ENCODE measurements at regions not wholly inside any gene's neighbourhood (a gene's known extent, or its start where the extent isn't known, plus 50 kb on each side); places are given as distances from the start of the nearest gene placed in this dataset.

DNA sequence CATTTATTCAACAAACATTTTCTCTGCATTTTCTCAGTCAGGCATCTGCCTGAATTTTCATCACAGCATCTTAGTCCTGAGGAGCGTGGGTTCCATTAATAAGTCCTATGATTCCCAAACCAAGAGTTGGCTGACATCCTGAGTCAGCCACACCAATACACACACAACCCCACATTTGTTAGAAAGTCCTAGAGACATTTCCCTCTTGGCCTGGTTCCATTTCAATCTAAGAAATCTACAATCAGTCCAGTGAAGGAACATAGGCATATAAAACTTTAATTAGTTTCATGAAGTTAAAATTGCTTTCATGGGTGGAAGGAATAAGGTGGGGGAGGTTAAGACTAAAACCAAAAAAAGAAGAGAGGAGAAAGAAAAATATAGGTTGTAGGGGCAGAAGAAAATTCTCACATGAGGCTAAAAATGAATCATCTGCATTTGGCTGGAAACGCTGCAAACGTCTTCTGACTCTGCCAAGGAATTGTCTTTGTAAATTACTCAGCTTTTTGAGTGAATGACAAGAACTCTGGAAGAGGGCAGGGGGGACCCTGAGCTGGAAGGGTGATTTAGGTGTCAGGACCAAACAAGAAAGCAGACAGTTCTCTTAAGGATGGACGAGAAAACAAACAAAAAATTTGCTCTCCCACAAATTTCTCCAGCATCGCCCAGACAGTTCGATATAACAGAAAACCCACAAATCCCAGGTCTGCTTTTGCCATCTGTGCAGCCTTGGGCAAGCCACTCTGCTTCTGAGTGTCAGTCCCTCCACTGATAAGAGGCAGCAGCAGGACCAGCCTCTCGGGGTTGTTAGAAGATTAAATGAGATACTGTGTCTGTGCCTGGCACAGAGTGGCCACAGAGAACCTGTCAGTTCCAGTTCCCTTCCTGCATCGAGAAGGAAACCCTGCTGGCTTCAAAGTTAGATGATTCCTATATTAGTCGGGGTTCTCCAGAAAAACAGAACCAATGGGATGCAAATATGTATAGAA is 289.7 kb downstream of the CDK5RAP2 start:
- Histone ChIP-seq H3K4me1 (ENCODE audit: insufficient read depth, low read length) (peaks cover 9% of the 10 kb centered on the region), H3K4me2 (ENCODE audit: insufficient read depth, low read length) (peak overlapping the region; percentile 44), H4K20me1 (ENCODE audit: insufficient read depth, low read length) (no peaks in the 10 kb centered on the region), H2AFZ (ENCODE audit: low read length) (no peak overlapping the region), H3K79me2 (ENCODE audit: insufficient read depth, low read length) (no peaks in the 10 kb centered on the region), H3K4me3 (ENCODE audit: insufficient read depth, low read length) (no peak overlapping the region), H3K9me3 (ENCODE audit: low read depth, low read length) (no peaks in the 10 kb centered on the region), H3K27me3 (ENCODE audit: insufficient read depth, low read length) (no peaks in the 10 kb centered on the region), H3K36me3 (ENCODE audit: insufficient read depth, low read length) (no peaks in the 10 kb centered on the region), H3K27ac (ENCODE audit: low read depth, low read length) (no peak overlapping the region)
- TF ChIP-seq, protein P1, sequence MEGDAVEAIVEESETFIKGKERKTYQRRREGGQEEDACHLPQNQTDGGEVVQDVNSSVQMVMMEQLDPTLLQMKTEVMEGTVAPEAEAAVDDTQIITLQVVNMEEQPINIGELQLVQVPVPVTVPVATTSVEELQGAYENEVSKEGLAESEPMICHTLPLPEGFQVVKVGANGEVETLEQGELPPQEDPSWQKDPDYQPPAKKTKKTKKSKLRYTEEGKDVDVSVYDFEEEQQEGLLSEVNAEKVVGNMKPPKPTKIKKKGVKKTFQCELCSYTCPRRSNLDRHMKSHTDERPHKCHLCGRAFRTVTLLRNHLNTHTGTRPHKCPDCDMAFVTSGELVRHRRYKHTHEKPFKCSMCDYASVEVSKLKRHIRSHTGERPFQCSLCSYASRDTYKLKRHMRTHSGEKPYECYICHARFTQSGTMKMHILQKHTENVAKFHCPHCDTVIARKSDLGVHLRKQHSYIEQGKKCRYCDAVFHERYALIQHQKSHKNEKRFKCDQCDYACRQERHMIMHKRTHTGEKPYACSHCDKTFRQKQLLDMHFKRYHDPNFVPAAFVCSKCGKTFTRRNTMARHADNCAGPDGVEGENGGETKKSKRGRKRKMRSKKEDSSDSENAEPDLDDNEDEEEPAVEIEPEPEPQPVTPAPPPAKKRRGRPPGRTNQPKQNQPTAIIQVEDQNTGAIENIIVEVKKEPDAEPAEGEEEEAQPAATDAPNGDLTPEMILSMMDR (IDR thresholded peaks at IDR 0.05; ENCODE audit: extremely low read depth, low read depth, low read length) = no peak
- no peak for DNase-seq (ENCODE audit: insufficient read length, low spot score, missing footprints)

DNA sequence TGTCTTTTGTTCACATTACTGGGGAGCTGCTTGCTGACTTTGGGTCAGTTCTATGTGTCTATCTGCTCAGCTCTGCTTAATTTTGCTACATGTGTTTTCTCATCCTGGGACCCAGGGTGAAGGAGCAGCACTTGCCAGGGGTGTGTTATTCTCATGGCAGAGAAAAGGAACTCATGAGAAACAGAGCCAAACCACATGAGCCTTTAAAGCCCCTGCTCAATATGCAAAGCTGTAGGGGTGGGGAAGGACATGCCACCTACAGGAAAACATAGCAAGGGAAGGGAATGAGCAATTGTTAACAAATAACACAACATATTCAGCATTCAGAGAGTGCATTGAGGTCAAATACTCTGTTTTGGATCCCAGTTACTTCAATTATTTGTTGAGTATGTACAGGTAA is 290.9 kb downstream of the CDK5RAP2 start:
- H2AFZ ChIP-seq (ENCODE audit: low read length) = no peak overlapping the region
- H4K20me1 ChIP-seq (ENCODE audit: insufficient read depth, low read length) = no peaks in the 10 kb centered on the region
- DNase-seq (ENCODE audit: insufficient read length, low spot score, missing footprints) = no peak
- TF ChIP-seq, protein P1 (IDR thresholded peaks at IDR 0.05; ENCODE audit: extremely low read depth, low read depth, low read length) = no peak
- H3K79me2 ChIP-seq (ENCODE audit: insufficient read depth, low read length) = no peaks in the 10 kb centered on the region
- H3K4me3 ChIP-seq (ENCODE audit: insufficient read depth, low read length) = no peak overlapping the region
- H3K9me3 ChIP-seq (ENCODE audit: low read depth, low read length) = no peaks in the 10 kb centered on the region
- no peaks in the 10 kb centered on the region for H3K36me3 ChIP-seq (ENCODE audit: insufficient read depth, low read length)
- no peak overlapping the region for H3K27ac ChIP-seq (ENCODE audit: low read depth, low read length)
- H3K4me2 ChIP-seq (ENCODE audit: insufficient read depth, low read length) = no peak overlapping the region
- H3K27me3 ChIP-seq (ENCODE audit: insufficient read depth, low read length) = no peaks in the 10 kb centered on the region
- peaks cover 9% of the 10 kb centered on the region for H3K4me1 ChIP-seq (ENCODE audit: insufficient read depth, low read length)

DNA sequence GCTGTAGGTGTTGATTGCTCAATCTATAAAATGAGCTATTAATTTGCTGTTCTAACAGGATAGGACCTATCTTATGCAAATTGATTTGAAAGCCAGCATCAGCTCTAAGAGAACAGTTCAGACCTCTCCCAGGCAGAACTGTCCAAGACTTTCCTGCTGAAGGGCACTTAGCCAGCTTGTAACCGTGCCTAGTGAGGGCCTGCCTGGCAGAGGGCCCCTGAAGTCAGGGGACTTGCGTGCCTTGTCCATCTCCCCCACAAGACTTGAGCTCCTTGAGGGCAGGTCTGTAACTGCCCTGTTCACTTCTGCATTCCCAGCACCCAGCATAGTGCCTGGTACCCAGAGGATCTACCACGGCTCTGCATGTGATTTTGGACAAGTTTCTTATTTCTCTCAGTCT is 293.4 kb downstream of the CDK5RAP2 start:
- no peak overlapping the region for H3K4me3 ChIP-seq (ENCODE audit: insufficient read depth, low read length)
- H3K36me3 ChIP-seq (ENCODE audit: insufficient read depth, low read length) = no peaks in the 10 kb centered on the region
- H3K27ac ChIP-seq (ENCODE audit: low read depth, low read length) = no peak overlapping the region
- H3K79me2 ChIP-seq (ENCODE audit: insufficient read depth, low read length) = no peaks in the 10 kb centered on the region
- peaks cover 9% of the 10 kb centered on the region for H3K4me1 ChIP-seq (ENCODE audit: insufficient read depth, low read length)
- H3K27me3 ChIP-seq (ENCODE audit: insufficient read depth, low read length) = no peaks in the 10 kb centered on the region
- DNase-seq (ENCODE audit: insufficient read length, low spot score, missing footprints) = no peak
- H2AFZ ChIP-seq (ENCODE audit: low read length) = no peak overlapping the region
- H3K4me2 ChIP-seq (ENCODE audit: insufficient read depth, low read length) = no peak overlapping the region
- TF ChIP-seq, protein P1 (IDR thresholded peaks at IDR 0.05; ENCODE audit: extremely low read depth, low read depth, low read length) = no peak
- H4K20me1 ChIP-seq (ENCODE audit: insufficient read depth, low read length) = no peaks in the 10 kb centered on the region
- no peaks in the 10 kb centered on the region for H3K9me3 ChIP-seq (ENCODE audit: low read depth, low read length)

DNA sequence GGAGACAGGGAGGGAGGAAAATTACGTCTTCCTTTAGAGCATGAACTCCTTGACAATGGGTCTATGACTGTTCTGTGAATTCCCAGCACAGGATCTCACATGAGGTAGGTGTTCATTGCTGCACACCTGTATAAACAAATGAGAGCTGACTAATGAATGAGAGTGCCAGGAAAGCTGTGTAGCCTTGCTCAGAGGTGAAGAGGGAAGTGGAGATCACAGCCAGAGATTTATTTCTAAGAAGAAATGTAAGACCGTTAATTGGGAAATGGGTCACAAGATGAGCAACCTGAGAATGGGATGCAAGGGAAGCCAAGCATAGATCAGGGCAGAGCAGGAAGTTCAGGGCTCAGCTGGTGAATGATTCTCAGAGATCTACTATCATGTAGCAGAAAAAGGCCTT is 295.1 kb downstream of the CDK5RAP2 start:
- H3K4me1 ChIP-seq (ENCODE audit: insufficient read depth, low read length) = peaks cover 2% of the 10 kb centered on the region
- no peak overlapping the region for H3K4me3 ChIP-seq (ENCODE audit: insufficient read depth, low read length)
- no peak overlapping the region for H3K27ac ChIP-seq (ENCODE audit: low read depth, low read length)
- H3K27me3 ChIP-seq (ENCODE audit: insufficient read depth, low read length) = no peaks in the 10 kb centered on the region
- no peak overlapping the region for H2AFZ ChIP-seq (ENCODE audit: low read length)
- H3K4me2 ChIP-seq (ENCODE audit: insufficient read depth, low read length) = no peak overlapping the region
- DNase-seq (ENCODE audit: insufficient read length, low spot score, missing footprints) = no peak
- TF ChIP-seq, protein P1 (IDR thresholded peaks at IDR 0.05; ENCODE audit: extremely low read depth, low read depth, low read length) = no peak
- H3K9me3 ChIP-seq (ENCODE audit: low read depth, low read length) = no peaks in the 10 kb centered on the region
- no peaks in the 10 kb centered on the region for H3K79me2 ChIP-seq (ENCODE audit: insufficient read depth, low read length)
- H3K36me3 ChIP-seq (ENCODE audit: insufficient read depth, low read length) = no peaks in the 10 kb centered on the region
- no peaks in the 10 kb centered on the region for H4K20me1 ChIP-seq (ENCODE audit: insufficient read depth, low read length)

Measured in osteoblast (primary cell).